ENCODE measurements at regions not wholly inside any gene's neighbourhood (a gene's known extent, or its start where the extent isn't known, plus 50 kb on each side); places are given as distances from the start of the nearest gene placed in this dataset.

DNA sequence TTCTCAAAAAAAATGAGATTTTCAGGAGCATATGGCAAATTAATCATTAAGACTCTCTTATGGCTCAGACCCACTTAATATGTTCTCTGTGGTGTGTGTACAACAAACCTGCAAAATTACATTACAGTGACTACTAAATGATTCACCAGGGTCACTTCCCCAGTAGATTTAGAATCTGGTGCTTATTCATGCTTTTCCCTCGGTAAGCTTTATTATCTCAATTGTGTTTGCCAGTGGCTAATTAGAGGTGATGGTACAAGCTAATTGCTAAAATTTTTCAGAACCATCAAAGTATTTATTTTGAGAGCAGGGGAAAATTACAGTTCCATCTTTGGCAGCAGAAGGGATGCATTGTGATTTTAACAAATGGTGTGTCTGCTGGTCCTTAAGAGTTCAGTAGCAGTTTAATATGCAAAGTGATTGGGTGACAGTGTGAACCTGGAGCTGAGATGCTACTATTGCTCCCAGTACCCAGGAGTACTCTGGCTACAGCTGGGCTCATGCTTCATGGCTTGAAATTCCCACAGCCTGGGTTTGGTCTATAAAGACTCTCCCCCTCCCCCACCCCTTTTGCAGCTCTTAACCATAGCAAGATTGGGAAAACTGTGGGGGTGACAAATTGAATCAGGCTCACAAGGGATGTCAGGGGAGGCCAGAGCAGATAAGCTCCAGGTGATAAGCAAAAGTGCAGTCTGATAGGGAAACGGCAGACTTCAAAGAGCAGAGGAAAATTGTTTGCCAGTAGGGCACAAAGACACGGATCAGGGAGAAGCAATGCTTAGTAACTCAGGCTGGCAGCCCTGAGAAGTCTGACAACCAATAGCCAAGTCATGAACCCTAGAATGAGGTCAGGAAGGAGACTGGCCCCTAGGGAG lies 92.8 kb upstream of the RAD23B start:
- Histone ChIP-seq H3K4me3 (ENCODE audit: low read depth, low read length) (no peak overlapping the region), H3K36me3 (ENCODE audit: control insufficient read depth, insufficient read depth, low read length) (no peaks in the 10 kb centered on the region), H3K27me3 (ENCODE audit: control insufficient read depth, insufficient read depth, low read length) (no peaks in the 10 kb centered on the region; the same call in 1 of the 2 replicates)
- DNase-seq (ENCODE audit: low read depth), result peak; percentile 22
- ChIA-PET POLR2A (no interaction called here), CTCF (interaction anchor here (0.9 to 1.4 kb wide), 3 partner anchors 17 to 52 kb away, joined by 3 read pairs; no protein-coding TSS in a partner anchor)
- TF ChIP-seq, protein P1, sequence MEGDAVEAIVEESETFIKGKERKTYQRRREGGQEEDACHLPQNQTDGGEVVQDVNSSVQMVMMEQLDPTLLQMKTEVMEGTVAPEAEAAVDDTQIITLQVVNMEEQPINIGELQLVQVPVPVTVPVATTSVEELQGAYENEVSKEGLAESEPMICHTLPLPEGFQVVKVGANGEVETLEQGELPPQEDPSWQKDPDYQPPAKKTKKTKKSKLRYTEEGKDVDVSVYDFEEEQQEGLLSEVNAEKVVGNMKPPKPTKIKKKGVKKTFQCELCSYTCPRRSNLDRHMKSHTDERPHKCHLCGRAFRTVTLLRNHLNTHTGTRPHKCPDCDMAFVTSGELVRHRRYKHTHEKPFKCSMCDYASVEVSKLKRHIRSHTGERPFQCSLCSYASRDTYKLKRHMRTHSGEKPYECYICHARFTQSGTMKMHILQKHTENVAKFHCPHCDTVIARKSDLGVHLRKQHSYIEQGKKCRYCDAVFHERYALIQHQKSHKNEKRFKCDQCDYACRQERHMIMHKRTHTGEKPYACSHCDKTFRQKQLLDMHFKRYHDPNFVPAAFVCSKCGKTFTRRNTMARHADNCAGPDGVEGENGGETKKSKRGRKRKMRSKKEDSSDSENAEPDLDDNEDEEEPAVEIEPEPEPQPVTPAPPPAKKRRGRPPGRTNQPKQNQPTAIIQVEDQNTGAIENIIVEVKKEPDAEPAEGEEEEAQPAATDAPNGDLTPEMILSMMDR (IDR thresholded peaks at IDR 0.05; ENCODE audit: insufficient read depth, low read depth, low read length), result no peak

DNA sequence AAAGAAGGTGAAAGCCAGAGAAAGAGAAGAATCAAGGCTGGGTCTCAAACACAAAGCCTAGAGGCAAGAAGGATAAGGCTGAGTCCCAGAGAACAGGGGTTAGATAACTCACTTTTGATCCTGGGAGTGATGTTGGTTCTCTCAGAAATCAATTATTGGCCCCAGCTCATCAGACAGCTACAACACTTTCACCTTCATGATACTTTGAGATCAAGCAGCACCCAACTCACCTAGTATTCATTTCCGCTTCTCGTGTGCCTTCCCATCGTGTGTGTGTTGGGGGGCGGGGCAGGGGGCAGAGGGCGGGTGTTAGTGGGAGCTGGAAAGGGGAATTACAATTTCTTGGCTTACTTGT lies 92.2 kb upstream of the RAD23B start:
- H3K4me3 ChIP-seq (ENCODE audit: low read depth, low read length), result no peak overlapping the region
- no peaks in the 10 kb centered on the region for H3K36me3 ChIP-seq (ENCODE audit: control insufficient read depth, insufficient read depth, low read length)
- no peaks in the 10 kb centered on the region; the same call in 1 of the 2 replicates for H3K27me3 ChIP-seq (ENCODE audit: control insufficient read depth, insufficient read depth, low read length)
- POLR2A ChIA-PET, result no interaction called here
- no peak for DNase-seq (ENCODE audit: low read depth)
- TF ChIP-seq, protein P1 (IDR thresholded peaks at IDR 0.05; ENCODE audit: insufficient read depth, low read depth, low read length), result no peak
- CTCF ChIA-PET, result interaction anchor here (0.9 to 1.6 kb wide), 4 partner anchors 16 to 151 kb away, joined by 3 read pairs; no protein-coding TSS in a partner anchor

DNA sequence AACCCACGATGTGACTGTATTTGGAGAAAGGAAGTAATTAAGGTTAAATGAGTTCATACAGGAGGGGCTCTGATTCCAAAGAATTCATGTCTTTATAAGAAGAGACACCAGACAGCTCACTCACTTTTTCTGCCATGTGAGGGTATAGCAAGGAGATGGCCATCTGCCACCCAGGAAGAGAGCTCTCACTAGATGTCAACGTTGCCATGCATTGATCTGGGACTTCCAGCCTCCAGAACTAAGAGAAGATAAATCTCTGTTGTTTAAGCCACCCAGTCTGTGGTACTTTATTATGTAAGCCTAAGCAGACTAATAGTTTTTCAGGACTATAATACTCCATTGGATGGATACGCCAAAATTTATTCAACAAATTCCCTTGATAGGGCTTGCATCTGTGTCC lies 89.8 kb upstream of the RAD23B start:
- ChIA-PET CTCF (no interaction called here), POLR2A (no interaction called here)
- Histone ChIP-seq H3K4me3 (ENCODE audit: low read depth, low read length) (no peak overlapping the region), H3K27me3 (ENCODE audit: control insufficient read depth, insufficient read depth, low read length) (no peaks in the 10 kb centered on the region; the same call in 1 of the 2 replicates), H3K36me3 (ENCODE audit: control insufficient read depth, insufficient read depth, low read length) (no peaks in the 10 kb centered on the region)
- TF ChIP-seq, protein P1 (IDR thresholded peaks at IDR 0.05; ENCODE audit: insufficient read depth, low read depth, low read length), result no peak
- DNase-seq (ENCODE audit: low read depth), result no peak

DNA sequence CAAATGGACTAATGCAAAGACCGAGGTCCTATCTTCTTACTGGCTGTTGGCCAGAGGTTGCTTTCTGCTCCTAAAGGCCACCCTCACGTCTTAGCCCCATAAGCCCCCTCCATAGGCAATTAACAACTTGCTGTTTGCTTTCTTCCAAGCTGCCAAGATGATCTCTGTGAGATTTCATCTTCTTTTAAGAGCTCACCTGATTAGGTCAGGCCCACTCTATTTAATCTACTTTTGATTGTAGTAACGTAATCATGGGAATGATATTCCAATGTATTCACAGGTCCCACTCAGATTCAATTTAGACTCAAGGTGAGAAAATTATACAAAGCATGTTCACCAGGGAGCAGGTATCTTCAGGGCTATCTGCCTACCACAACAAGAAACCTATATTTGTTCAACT lies 84.4 kb upstream of the RAD23B start:
- POLR2A ChIA-PET, result no interaction called here
- Histone ChIP-seq H3K36me3 (ENCODE audit: control insufficient read depth, insufficient read depth, low read length) (no peaks in the 10 kb centered on the region), H3K27me3 (ENCODE audit: control insufficient read depth, insufficient read depth, low read length) (no peaks in the 10 kb centered on the region; the same call in 1 of the 2 replicates), H3K4me3 (ENCODE audit: low read depth, low read length) (no peak overlapping the region)
- CTCF ChIA-PET, result no interaction called here
- TF ChIP-seq, protein P1 (IDR thresholded peaks at IDR 0.05; ENCODE audit: insufficient read depth, low read depth, low read length), result no peak
- no peak for DNase-seq (ENCODE audit: low read depth)

DNA sequence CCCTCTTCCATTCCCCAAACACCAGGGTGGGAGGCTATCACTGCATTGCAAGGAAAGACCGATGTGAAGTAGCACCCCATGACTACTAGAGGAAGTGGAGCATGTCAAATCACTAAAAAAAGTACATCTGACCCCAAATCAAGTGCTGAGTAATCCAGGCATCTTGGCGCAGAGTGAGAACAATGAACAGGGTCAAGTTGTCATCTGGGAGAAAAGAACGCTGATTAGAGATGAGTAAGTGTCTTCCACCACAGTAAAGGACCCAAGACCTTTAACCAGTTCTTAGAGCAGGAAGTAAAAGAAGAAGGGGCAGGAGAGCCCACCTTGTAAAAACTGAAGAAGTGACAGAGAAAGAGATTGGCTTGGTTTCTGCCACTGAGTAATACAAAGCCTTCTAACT lies 75.0 kb upstream of the RAD23B start:
- Histone ChIP-seq H3K27me3 (ENCODE audit: control insufficient read depth, insufficient read depth, low read length) (no peaks in the 10 kb centered on the region), H3K36me3 (ENCODE audit: control insufficient read depth, insufficient read depth, low read length) (no peaks in the 10 kb centered on the region), H3K4me3 (ENCODE audit: low read depth, low read length) (no peak overlapping the region)
- POLR2A ChIA-PET, result no interaction called here
- DNase-seq (ENCODE audit: low read depth), result no peak
- TF ChIP-seq, protein P1 (IDR thresholded peaks at IDR 0.05; ENCODE audit: insufficient read depth, low read depth, low read length), result no peak
- CTCF ChIA-PET, result interaction anchor here (1.1 kb wide), 1 partner anchor 12 kb away, joined by 3 read pairs; no protein-coding TSS in a partner anchor

All from BJ (cell line).